ENCODE measurements at regions not wholly inside any gene's neighbourhood (a gene's known extent, or its start where the extent isn't known, plus 50 kb on each side); places are given as distances from the start of the nearest gene placed in this dataset.

DNA sequence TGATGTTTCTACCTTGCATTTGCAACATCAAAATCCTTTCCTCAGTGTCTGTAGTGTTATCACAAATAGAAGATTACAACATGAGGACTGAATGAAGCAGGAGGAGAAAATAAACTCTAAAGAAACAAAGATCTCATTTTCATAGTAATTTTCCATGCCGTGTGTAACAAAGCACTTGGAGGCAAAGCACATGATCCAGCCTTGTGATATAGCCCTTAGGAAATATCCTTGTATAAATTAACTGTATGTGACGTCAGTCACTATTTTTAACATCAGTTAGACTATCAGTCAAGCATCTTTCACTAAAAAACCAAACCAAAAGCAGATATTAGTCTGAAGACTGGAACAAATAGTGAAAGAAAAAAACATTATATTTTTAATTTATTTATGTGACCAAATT is 492.1 kb upstream of the CNTNAP5 start:
- Histone ChIP-seq H3K9me3 (replicated peaks; ENCODE audit: control insufficient read depth, insufficient read depth, low read length) (no peaks in the 10 kb centered on the region), H3K4me1 (ENCODE audit: control insufficient read depth, insufficient read depth, low read length) (no peaks in the 10 kb centered on the region), H3K27me3 (replicated peaks in 1 of 2; ENCODE audit: control insufficient read depth in 2 of 2, insufficient read depth in 2 of 2, low read length in 1 of 2) (no peaks in the 10 kb centered on the region), H3K36me3 (ENCODE audit: control insufficient read depth in 2 of 2, insufficient read depth in 2 of 2, low read length in 1 of 2) (no peaks in the 10 kb centered on the region), H3K9ac (ENCODE audit: control insufficient read depth, insufficient read depth, low read length) (no peak overlapping the region), H2AFZ (ENCODE audit: control insufficient read depth, low read depth, low read length) (no peak overlapping the region), H3K4me3 (no peak overlapping the region), H3K27ac (ENCODE audit: control insufficient read depth, insufficient read depth) (no peak overlapping the region), H3K79me2 (ENCODE audit: control insufficient read depth, insufficient read depth, low read length) (no peaks in the 10 kb centered on the region), H4K20me1 (ENCODE audit: control insufficient read depth, insufficient read depth) (no peaks in the 10 kb centered on the region), H3K4me2 (ENCODE audit: control insufficient read depth, insufficient read depth) (no peak overlapping the region)
- no TSS peak for BruUV-seq (replicated peaks)
- ChIA-PET SMC1A (ENCODE audit: uncharacterized antibody, unreplicated experiment) (no interaction called here), RAD21 (ENCODE audit: unreplicated experiment) (no interaction called here), POLR2A (no interaction called here), CTCF (no interaction called here)
- WGBS (ENCODE audit: insufficient coverage, insufficient replicate concordance, low lambda C conversion rate, missing lambda C conversion rate): 0% methylated on average over 2 of the region's 2 CpGs
- no peak for FAIRE-seq
- ATAC-seq: no peak
- no peak for DNase-seq (ENCODE audit: low read depth, low spot score)
- in situ Hi-C loops (cut with MboI) (no loop called here), intact Hi-C loops (cut with micrococcal nuclease; ENCODE audit: unreplicated experiment) (no loop called here)
- TF ChIP-seq ZNF24 (IDR thresholded peaks at IDR 0.05) (no peak), CBX3 (IDR thresholded peaks at IDR 0.05; ENCODE audit: borderline replicate concordance, low read depth) (no peak), SUPT20H (IDR thresholded peaks at IDR 0.05; ENCODE audit: borderline replicate concordance, control insufficient read depth, low read depth, low read length) (no peak), CBX5 (IDR thresholded peaks at IDR 0.05; ENCODE audit: low read depth) (no peak), JUNB (IDR thresholded peaks at IDR 0.05) (no peak), ZNF592 (IDR thresholded peaks at IDR 0.05) (no peak), ESRRA (IDR thresholded peaks at IDR 0.05; ENCODE audit: low read length) (no peak), RB1 (IDR thresholded peaks at IDR 0.05; ENCODE audit: borderline replicate concordance) (no peak), RCOR1 (conservative IDR thresholded peaks at IDR 0.05; ENCODE audit: low read depth, low read length) (no peak), IKZF1 (conservative IDR thresholded peaks at IDR 0.05) (no peak), EED (IDR thresholded peaks at IDR 0.05; ENCODE audit: low read depth) (no peak)
- TF ChIP-seq, protein P1, sequence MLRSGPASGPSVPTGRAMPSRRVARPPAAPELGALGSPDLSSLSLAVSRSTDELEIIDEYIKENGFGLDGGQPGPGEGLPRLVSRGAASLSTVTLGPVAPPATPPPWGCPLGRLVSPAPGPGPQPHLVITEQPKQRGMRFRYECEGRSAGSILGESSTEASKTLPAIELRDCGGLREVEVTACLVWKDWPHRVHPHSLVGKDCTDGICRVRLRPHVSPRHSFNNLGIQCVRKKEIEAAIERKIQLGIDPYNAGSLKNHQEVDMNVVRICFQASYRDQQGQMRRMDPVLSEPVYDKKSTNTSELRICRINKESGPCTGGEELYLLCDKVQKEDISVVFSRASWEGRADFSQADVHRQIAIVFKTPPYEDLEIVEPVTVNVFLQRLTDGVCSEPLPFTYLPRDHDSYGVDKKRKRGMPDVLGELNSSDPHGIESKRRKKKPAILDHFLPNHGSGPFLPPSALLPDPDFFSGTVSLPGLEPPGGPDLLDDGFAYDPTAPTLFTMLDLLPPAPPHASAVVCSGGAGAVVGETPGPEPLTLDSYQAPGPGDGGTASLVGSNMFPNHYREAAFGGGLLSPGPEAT (IDR thresholded peaks at IDR 0.05; ENCODE audit: low read depth): no peak
